22Rv1 (cell line): ENCODE measurements at regions not wholly inside any gene's neighbourhood (a gene's known extent, or its start where the extent isn't known, plus 50 kb on each side); places are given as distances from the start of the nearest gene placed in this dataset.

Experiments
- CTCF ChIP-seq: fragments of 450-650 bp; IDR thresholded peaks from 2 replicates; pipeline ENCODE4 v1.5.1; 2017; ENCODE audit warnings: mild to moderate bottlenecking
- ZFX ChIP-seq: fragments of 450-650 bp; IDR thresholded peaks from 2 replicates; pipeline ENCODE4 v1.6.1; 2017; ENCODE audit warnings: antibody characterized with exemption, borderline replicate concordance

- no peak for TF ChIP-seq CTCF
- no peak for TF ChIP-seq ZFX
Observed at GRCh38 chr15:70178335-70179084, 80.8 kb upstream of the TLE3 start.
